ENCODE measurements at regions not wholly inside any gene's neighbourhood (a gene's known extent, or its start where the extent isn't known, plus 50 kb on each side); places are given as distances from the start of the nearest gene placed in this dataset.

GRCh38 chr5:89441965-89442364 is 559.0 kb upstream of the MEF2C start:
- DNase-seq, result no peak

GRCh38 chr5:89440670-89441069 is 557.7 kb upstream of the MEF2C start:
- no peak for DNase-seq

GRCh38 chr5:89437450-89438435 is 554.8 kb upstream of the MEF2C start:
- DNase-seq, result no peak

- DNase-seq, result no peak
Observed at GRCh38 chr5:89436464-89436863, 553.5 kb upstream of the MEF2C start.

- no peak for DNase-seq
Observed at GRCh38 chr5:89435347-89435746, 552.4 kb upstream of the MEF2C start.

- DNase-seq, result no peak
Observed at GRCh38 chr5:89428624-89429023, 545.6 kb upstream of the MEF2C start.

- no peak for DNase-seq
Observed at GRCh38 chr5:89425062-89425461, 542.1 kb upstream of the MEF2C start.

GRCh38 chr5:89421035-89421434 is 538.1 kb upstream of the MEF2C start:
- no peak for DNase-seq

- no peak for DNase-seq
Observed at GRCh38 chr5:89418407-89419085, 535.6 kb upstream of the MEF2C start.

- no peak for DNase-seq
Observed at GRCh38 chr5:89417990-89418389, 535.0 kb upstream of the MEF2C start.

GRCh38 chr5:89417515-89417914 is 534.5 kb upstream of the MEF2C start:
- DNase-seq, result no peak

- no peak for DNase-seq
Observed at GRCh38 chr5:89411891-89412290, 528.9 kb upstream of the MEF2C start.

GRCh38 chr5:89407054-89407453 is 524.1 kb upstream of the MEF2C start:
- no peak for DNase-seq

- no peak for DNase-seq
Observed at GRCh38 chr5:89401659-89402058, 518.7 kb upstream of the MEF2C start.

- no peak for DNase-seq
Observed at GRCh38 chr5:89401012-89401411, 518.0 kb upstream of the MEF2C start.

GRCh38 chr5:89399548-89399947 is 516.6 kb upstream of the MEF2C start:
- no peak for DNase-seq

GRCh38 chr5:89397096-89397495 is 514.1 kb upstream of the MEF2C start:
- DNase-seq, result no peak

GRCh38 chr5:89396278-89396954 is 513.4 kb upstream of the MEF2C start:
- no peak for DNase-seq

GRCh38 chr5:89395111-89395510 is 512.1 kb upstream of the MEF2C start:
- no peak for DNase-seq

- DNase-seq, result no peak
Observed at GRCh38 chr5:89388872-89389271, 505.9 kb upstream of the MEF2C start.

- DNase-seq, result no peak
Observed at GRCh38 chr5:89384391-89384790, 501.4 kb upstream of the MEF2C start.

- no peak for DNase-seq
Observed at GRCh38 chr5:89380635-89381034, 497.7 kb upstream of the MEF2C start.

- DNase-seq, result no peak
Observed at GRCh38 chr5:89377767-89378455, 494.9 kb upstream of the MEF2C start.

Data from NCI-H2171 (cell line).